GM21381 (cell line): ENCODE measurements at regions not wholly inside any gene's neighbourhood (a gene's known extent, or its start where the extent isn't known, plus 50 kb on each side); places are given as distances from the start of the nearest gene placed in this dataset.
"Not testable (repeated sequence)": the region's sequence is repeated elsewhere in the genome, so short reads cannot be mapped to it uniquely, and the experiment has no call there.

Source experiments
- ATAC-seq: cut with Tn5 transposase; IDR thresholded peaks from one replicate; pipeline ENCODE4 v1.9.1; 2021; ENCODE audit warnings: mild to moderate bottlenecking, moderate library complexity; ENCODE audit not compliant: unreplicated experiment

DNA sequence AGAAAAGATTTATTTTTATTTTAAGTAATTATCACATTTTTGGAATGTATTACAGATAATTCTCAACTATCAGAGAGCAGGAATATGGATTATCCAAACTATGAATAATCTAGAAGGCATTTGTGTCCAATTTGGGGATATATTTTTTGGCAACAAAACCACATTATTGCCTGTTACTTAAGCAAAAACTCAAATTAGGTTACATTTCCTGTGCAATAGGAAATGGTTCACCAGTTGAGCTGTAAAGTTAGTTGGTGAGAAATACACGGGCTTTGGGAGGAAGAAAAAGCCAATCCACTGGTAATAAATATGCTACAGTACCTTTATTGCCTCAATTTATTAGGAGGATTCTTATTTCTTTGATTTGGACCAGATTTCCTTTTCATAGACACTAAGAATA is 1075.2 kb downstream of the PCDH9 start:
- ATAC-seq: no peak

DNA sequence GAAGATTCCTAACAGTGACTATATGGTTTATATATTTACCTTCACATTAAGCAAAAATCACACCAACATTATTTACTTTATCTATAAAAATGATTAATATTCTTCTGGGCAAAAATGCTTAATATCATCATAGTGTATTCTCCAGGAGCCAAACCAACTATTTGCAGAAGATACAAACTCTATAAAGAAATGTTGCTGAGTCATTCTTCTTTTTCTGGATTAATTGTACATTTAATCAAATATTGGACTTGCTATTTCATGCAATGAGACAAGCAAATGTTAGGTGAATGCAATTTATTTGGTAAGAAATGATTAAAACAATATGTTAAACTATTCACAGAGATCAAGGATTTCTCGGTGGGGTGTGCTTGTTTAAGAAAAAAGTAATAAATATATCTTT is 1075.8 kb downstream of the PCDH9 start:
- no peak for ATAC-seq

DNA sequence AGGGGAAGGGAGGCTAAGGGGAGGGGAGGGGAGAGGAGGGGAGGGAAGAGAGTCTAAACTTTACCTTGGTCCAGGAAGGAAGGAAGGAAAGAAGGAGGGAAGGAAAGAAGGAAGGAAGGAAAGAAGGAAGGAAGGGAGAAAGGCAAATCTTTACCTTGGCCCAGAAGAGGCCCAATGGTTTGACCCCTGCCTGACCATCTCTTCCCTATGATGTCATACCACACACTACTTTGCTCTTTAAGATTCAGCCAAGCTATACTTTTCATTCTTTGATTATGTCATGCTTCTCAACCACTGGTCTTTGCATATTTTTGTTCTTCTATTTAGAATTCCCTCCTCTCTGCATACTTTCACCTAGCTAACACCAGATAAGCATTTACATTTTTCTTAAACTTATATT is 1077.5 kb downstream of the PCDH9 start:
- ATAC-seq: no peak

DNA sequence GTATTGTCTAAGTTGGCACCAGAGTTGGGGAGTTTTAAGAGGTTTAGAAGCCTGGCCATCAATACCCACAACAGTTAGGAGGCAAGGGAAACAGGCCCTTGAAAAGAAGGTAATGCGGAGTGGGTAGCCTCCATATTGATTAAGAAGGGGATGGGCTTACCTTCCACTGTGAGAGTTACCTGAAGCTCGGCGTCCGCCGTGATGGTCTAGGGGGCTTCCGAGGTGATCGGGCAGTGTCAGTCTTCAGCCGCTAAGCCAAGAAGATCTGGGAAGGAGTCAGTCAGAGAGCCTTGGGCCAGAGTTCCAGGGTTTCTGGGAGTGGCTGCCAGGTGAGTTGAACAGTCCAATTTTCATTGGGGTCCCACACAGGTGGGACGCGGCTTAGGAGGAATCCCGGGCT is 1085.8 kb downstream of the PCDH9 start:
- ATAC-seq: not testable (repeated sequence)

DNA sequence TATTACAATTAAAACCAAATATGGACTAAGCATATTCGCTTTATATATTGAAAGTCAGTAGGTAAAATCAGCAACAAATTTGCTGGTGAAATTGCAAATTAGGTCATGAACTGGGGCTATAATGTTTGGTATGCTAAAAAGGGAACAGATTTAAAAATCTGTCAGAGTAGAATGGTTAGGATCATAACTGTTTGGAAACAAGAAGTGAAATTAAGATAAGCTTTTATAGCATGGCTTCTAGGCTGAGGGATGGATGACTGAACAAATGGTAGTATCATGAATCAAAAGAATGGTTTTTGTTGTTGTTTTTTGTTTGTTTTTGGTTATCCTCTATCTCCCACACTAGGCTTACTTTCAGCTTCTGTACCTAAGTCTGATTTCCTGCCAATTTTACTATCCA is 1090.4 kb downstream of the PCDH9 start:
- ATAC-seq: no peak

DNA sequence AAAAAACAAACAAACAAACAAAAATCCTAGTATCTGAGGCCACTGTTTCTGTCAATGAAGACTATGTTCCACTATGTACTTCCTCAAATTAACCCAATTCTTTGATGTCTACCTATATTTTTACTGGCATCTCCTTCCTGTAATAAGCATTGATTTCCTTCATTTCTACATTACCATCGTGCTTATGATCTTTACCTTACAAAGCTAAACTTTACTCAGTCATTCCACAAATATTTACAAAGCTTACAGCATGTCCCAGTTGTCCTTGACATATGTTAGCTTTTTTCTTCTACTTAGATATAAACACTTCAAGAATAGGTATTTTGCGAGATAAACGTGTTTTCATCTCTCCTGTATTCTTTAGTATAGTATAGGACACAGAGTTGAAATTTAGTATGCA is 1090.9 kb downstream of the PCDH9 start:
- ATAC-seq: no peak

DNA sequence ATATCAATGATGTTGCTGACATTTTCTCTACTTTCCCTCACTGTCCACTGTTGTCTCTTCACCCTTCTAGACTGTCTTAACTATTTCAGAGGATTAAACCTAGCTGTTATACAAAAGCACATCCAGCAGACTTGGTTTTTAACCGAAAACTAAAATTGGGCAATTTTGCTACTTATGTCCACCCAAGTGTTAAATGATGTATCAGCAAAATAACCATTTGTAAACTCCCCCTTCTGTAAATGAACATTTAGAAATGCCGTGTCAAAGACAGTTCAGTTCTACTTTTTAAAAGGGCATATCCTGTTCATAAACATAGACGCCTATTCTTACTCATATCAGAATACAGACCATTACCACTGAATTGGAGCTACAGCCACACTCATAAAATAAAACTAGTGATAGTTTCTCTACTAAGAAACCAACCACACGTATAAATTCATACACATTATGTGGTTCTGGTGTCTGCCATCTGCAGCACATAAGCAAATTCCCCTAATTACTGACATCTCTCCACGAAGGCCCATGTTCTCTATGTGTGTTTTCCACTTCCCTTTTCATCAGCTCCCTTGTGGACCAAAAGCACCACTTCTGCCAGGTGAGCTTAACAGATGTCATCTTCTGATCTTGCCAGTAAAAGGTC is 1091.8 kb downstream of the PCDH9 start:
- ATAC-seq: peak; percentile 88

DNA sequence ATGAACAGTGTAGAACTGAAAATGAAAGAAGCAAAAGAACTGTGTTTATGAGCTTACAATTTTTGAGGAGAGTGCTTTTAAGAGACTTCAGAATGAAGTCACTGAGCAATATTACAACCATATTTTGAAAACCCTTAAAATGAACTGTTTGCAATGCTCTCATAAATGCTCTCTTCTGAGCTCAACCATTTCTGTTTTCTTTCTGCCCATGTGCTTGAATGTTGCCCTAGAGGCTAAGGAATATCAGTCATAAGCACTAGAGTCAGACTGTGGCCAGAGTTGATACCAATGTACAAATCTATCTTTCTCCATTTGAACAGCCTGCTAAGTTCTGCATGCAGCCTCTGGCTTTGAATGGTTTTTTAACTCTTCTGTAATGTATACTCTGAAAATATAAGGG is 1092.8 kb downstream of the PCDH9 start:
- peak; percentile 28 for ATAC-seq

DNA sequence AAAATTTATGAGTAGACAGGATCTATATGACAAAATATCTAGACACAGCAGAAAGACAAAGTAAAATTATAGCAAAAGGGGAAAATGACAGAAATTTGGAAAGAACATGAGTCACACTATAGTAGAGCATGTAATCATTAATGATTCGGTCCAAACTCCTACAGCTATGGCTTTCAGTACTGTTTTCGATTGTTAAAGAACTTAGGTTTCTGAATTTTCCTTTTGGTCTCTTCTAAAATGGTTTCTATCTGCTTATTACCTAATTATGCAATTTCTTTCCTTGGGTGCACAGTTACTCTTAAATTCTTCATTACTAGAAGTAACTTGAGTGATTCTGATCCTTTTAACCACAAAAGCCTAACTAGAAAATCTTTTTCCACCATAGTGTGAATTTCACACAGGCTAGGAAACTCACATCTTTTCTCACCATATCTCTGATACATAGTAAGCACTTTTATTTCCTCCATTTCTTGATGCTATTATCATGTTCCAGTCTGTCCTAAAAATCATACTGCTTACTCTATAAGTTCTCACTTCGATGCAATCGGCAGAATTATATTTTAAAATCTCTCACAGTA is 1101.4 kb downstream of the PCDH9 start:
- ATAC-seq: peak; percentile 95

DNA sequence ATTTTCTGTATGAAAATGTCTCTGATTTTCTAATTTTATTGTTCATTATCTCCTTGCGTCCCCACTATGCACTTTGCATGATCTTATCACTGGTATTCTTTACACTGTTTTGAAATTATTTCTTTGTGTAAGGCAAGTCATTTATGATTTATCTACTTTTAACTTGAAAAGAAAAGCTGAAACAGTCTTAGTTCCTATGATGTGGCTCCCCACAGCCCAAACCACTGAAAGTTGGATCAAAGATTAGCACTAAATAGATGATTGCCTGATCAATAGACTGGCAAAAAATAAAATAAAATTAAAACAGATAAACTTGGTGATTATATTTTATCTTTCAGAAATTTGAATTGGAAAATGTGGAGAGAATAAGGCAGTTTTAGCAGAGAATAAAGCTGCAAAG is 1101.9 kb downstream of the PCDH9 start:
- no peak for ATAC-seq

DNA sequence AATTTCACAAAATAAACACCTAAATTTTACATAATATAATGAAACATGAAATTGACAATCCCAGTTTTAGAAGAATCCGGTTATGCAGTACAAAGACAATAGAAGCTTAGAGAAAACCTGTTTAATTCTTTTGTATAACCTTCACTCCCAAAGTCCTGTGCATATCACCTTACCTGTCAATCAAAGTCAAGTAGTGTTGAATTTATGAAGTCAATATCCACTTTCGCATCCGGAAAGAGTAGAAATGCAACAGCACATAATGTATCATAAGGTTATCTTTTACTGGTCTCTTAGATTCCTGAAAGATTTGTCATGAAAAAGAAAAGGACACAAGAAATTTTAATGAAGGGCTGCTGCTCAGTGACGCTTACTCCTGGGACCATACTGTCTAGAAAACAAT is 1112.6 kb downstream of the PCDH9 start:
- no peak for ATAC-seq

DNA sequence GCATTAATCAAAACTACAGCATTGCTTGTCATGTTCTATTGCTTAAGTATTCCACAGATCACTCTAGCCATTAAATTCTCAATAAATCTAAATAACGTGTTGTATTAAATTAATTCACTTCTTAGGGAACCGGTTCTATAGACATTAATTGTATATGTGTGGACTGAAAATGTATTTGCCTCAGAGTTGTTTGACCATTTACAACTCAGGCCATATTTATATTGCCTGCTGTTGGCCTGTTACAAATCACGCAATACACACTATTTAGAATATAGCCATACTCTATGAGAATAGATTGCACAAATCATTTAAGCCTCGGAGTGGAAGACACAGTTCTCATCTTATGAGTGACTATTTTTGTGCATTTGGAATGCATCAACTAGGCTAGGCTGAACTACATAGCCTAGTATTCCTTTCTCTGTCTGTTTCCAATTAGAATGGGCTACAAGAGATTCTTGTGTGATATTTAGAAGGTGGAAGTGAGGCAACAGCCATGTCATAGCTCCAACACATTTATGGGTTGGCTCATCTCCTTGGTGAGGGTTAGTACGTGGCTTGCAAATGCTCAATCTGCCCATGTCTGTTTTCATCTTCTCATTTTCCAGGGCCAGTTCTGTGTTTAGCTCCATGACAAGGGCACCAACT is 1116.1 kb downstream of the PCDH9 start:
- ATAC-seq: no peak

DNA sequence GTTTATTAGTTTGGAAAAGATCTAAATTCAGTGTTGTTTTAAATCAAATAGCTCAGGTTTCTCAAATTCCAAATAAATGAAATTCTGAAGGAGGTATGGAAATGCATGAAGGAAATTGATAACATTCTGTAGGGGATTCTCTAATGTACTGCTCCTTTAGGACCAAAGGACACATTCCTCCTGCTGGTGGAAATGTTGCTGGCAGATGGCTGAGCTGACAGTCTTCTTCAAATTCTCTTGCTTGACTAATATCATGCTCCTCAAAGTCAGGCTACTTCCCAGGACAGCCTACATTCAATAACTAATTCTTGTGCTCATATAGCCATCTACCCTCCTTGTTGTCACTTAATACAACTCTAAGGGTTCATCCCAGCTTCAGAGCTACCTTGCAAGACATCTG is 1118.5 kb downstream of the PCDH9 start:
- ATAC-seq: no peak

DNA sequence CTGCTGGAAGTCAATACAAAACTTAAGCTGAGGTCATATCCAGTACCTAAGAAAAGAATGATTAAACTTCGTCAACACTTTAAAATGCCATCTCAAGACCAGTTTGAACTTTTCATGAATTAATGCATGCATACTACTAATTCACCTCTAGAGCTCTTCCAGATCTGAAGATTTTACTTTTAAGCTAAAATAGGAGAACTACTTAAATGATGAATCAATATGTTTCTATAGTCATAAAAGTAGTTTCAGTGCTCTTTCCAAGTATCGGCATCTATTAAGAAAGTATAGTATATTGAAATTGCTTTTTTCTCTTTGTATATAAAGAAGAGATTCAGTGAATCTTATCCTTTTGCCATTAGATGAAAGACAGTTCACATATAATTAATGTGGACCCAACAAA is 1123.9 kb downstream of the PCDH9 start:
- ATAC-seq: no peak

DNA sequence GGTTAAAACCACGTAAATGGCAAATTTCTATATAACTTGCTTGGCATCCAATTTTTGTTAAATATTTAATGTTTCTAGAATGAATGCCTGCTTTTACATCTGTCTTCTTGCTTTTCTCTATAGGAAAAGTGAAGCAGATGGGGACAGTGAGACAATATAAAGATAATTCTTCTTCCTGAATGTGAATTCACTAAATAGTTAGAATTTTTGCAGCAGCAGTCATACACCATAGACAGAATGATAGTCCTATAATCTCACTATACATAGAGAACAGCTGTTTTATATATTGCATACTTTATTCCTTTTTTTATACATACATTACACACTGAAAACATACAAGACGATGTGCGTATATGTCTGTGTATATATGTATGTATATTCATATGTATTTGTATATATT is 1127.3 kb downstream of the PCDH9 start:
- ATAC-seq: no peak

DNA sequence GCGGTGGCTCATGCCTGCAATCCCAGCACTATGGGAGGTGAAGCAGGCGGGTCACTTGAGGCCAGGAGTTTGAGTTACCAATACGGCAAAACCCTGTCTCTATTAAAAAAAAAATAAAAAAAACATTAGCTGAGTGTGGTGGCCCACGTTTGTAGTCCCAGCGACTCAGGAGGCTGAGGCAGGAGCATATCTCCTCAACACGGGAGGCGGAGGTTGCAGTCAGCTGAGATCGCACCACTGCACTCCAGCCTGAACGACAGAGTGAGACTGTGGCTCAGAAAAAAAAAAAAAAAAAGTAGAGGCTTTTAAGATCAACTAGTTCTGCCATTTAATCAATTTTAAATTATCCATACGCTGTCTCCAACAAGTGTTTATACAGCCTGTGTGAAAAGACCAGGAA is 1130.3 kb downstream of the PCDH9 start:
- ATAC-seq: no peak

DNA sequence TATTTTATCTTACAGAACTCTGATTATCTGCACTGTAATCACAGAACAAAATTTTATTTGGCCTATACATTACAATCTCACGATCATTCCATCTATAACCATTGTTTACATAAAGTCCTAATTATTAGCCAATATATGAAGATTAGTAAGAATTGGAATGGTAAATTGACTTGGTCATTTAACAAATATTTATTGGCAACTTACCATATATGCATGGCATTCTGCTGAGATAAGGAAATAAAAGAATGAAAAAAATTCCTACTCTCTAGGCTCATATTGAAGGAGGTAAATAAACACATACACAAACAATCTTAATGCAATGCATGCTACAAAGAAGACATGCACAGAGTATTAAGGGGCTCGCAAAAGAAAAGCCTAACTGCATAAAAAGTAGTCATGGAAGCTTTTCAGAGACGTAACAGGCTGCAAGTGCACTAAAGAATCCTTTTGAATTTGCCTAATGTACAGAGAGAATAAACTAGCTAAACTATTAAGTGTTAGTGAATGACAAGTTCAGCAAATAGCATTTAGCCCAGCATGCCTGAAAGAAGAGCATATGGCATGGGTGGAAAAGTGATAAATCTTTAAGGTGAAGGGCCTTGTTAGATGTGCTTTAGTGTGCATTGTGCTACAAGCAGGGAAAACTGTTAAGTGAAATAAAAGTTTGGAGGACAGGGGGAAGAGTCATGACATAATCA is 1131.1 kb downstream of the PCDH9 start:
- no peak for ATAC-seq

DNA sequence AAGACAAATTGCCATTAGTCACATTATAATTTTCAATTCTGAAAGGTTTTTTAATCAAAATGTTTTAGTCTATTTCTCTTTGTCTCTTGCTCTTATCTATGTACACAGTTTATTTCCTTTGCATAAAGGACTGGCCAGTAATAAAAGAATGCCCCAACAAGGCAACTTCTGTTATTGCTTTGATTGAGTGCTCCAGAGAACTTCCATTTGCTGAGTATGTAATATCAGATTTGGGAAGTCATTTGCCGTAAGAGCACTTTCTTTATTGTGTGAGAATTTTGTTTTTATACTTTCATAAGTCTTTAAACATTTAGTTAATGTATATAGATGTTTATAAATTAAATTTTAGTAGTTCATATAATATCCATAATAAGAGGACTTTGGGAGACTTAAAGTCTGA is 1140.4 kb downstream of the PCDH9 start:
- no peak for ATAC-seq

DNA sequence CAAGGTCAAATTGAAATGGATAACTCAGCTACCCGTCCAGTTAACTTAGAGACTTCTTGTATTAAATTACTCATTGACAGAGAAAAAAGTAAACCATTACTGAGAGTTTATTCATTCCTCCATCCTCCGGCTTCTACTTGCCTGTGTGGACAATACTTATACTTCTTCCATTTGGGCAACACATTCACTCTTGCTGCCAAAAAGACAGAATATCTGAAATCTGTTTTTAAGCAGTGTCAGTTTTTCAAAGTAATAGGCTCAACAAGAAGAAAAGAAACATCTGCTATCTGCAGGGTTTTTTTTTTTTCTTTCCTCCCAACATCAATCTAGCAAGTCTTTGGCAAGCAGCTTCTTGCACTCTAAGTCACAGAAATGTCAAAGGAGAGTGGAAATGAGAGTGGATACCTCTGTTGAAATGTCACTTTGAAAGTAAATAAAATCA is 1142.8 kb downstream of the PCDH9 start:
- ATAC-seq: no peak

DNA sequence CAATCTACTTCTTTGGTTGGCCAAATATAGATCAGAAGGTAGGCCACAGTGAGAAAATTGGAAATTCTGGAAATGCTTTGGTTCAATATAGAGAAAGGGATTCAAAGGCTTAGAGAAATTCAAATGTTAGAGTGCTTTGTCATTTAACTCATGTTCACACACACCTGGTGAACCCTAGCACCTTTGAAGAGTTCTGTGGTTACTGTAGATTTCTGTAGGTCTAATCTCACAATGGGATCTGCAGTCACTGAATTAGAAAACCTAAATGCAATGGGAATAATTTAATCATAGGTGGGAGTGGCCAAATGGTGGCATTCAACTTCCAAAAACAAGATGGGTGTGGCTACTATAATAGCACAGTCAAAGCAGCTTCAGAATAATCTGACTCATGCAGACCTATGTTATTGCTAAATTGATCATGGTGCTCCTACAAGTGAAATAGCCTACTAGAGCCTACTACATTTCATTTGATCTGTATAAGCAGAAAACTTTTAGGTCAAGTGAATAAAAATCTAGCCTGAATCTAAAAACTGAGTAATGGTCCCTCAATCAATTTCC is 1152.9 kb downstream of the PCDH9 start:
- no peak for ATAC-seq

DNA sequence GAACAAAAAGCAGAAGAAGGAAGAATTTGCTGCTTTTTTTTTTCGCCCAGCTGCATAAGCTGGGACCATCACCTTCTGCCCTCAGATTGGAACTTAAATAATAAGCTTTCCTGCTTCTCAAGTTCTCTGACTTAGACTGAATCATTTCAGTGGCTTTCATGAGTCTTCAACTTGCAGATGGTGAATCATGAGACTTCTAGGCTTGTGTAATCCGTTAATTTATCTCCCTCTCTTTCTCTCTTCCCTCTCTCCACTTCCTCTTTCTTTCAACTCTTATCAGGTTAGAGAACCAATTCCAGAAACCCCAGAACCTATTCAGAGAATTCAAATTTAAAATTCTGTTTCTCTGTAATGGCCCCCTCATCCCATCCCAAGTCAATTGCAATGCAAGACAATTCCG is 1153.7 kb downstream of the PCDH9 start:
- ATAC-seq: no peak
